C4-2B (cell line): ENCODE measurements at regions not wholly inside any gene's neighbourhood (a gene's known extent, or its start where the extent isn't known, plus 50 kb on each side); places are given as distances from the start of the nearest gene placed in this dataset.

Experiments
- CTCF ChIP-seq: fragments of 450-650 bp; conservative IDR thresholded peaks from 2 replicates; pipeline ENCODE4 v1.5.1; 2017; ENCODE audit warnings: mild to moderate bottlenecking
- ZFX ChIP-seq: fragments of 450-650 bp; IDR thresholded peaks from 2 replicates; pipeline ENCODE4 v1.6.1; 2017

- TF ChIP-seq CTCF (no peak), ZFX (no peak)
Measured at GRCh38 chr14:106766145-106766544, 1239.8 kb downstream of the TMEM121 start.
